BLaER1 (cell line): ENCODE measurements at regions not wholly inside any gene's neighbourhood (a gene's known extent, or its start where the extent isn't known, plus 50 kb on each side); places are given as distances from the start of the nearest gene placed in this dataset.

ENCODE experiments used
- H3K27ac ChIP-seq: shearing (Covaris generic); formaldehyde crosslinking; 2 replicates; pipeline ENCODE4 v1.8.1; 2022
- H3K27me3 ChIP-seq: shearing (Covaris generic); formaldehyde crosslinking; 2 replicates; pipeline ENCODE4 v1.8.1; 2022
- H3K36me3 ChIP-seq: shearing (Covaris generic); formaldehyde crosslinking; 2 replicates; pipeline ENCODE4 v1.8.1; 2022
- H3K4me1 ChIP-seq: shearing (Covaris generic); formaldehyde crosslinking; 2 replicates; pipeline ENCODE4 v1.8.1; 2022
- H3K4me2 ChIP-seq: shearing (Covaris generic); formaldehyde crosslinking; 2 replicates; pipeline ENCODE4 v1.8.1; 2022
- H3K4me3 ChIP-seq: shearing (Covaris generic); formaldehyde crosslinking; 2 replicates; pipeline ENCODE4 v1.8.1; 2022
- H3K9ac ChIP-seq: shearing (Covaris generic); formaldehyde crosslinking; 2 replicates; pipeline ENCODE4 v1.8.1; 2022
- H3K9me3 ChIP-seq: shearing (Covaris generic); formaldehyde crosslinking; 2 replicates; pipeline ENCODE4 v1.8.1; 2022
- H4K20me1 ChIP-seq: shearing (Covaris generic); formaldehyde crosslinking; 2 replicates; pipeline ENCODE4 v1.8.1; 2022
- Cebpa-rat ChIP-seq: shearing (Covaris generic); IDR thresholded peaks from 2 replicates; pipeline ENCODE4 v1.8.1; 2022

- Histone ChIP-seq H3K4me1 (no peaks in the 10 kb centered on the region), H3K27me3 (no peaks in the 10 kb centered on the region), H3K4me2 (no peak overlapping the region), H3K4me3 (no peak overlapping the region), H3K36me3 (no peaks in the 10 kb centered on the region), H3K27ac (no peak overlapping the region), H3K9ac (no peak overlapping the region), H3K9me3 (no peaks in the 10 kb centered on the region), H4K20me1 (no peaks in the 10 kb centered on the region)
- TF ChIP-seq Cebpa-rat: no peak
Observed at GRCh38 chrX:3407781-3408180, 61.3 kb upstream of the MXRA5 start.

- Histone ChIP-seq H3K27me3 (no peaks in the 10 kb centered on the region), H3K9ac (no peak overlapping the region), H3K9me3 (no peaks in the 10 kb centered on the region), H3K27ac (no peak overlapping the region), H3K36me3 (no peaks in the 10 kb centered on the region), H3K4me1 (no peaks in the 10 kb centered on the region), H4K20me1 (no peaks in the 10 kb centered on the region), H3K4me3 (no peak overlapping the region), H3K4me2 (no peak overlapping the region)
- TF ChIP-seq Cebpa-rat: no peak
Observed at GRCh38 chrX:3407121-3407520, 60.7 kb upstream of the MXRA5 start.

- Histone ChIP-seq H3K4me1 (no peaks in the 10 kb centered on the region), H3K9ac (no peak overlapping the region), H3K4me3 (no peak overlapping the region), H4K20me1 (no peaks in the 10 kb centered on the region), H3K36me3 (no peaks in the 10 kb centered on the region), H3K9me3 (no peaks in the 10 kb centered on the region), H3K4me2 (no peak overlapping the region), H3K27me3 (no peaks in the 10 kb centered on the region), H3K27ac (no peak overlapping the region)
- no peak for TF ChIP-seq Cebpa-rat
Observed at GRCh38 chrX:3403748-3404147, 57.3 kb upstream of the MXRA5 start.
